Breast epithelium (tissue), 3 donors: ENCODE measurements at regions not wholly inside any gene's neighbourhood (a gene's known extent, or its start where the extent isn't known, plus 50 kb on each side); places are given as distances from the start of the nearest gene placed in this dataset.

Experiments
- POLR2AphosphoS5 ChIP-seq, 3 donors: sonication (generic); formaldehyde crosslinking; IDR thresholded peaks; one replicate each; pipeline ENCODE4 v1.6.1; 2017; ENCODE audit warnings: antibody characterized with exemption in 3 of 3
- TF ChIP-seq, protein P1 (sequence below), 3 donors: fragments of 450-650 bp; IDR thresholded peaks; one replicate each; pipeline ENCODE4 v1.5.1; 2016 to 2017; ENCODE audit warnings: antibody characterized with exemption in 3 of 3, mild to moderate bottlenecking in 3 of 3, moderate library complexity in 3 of 3

DNA sequence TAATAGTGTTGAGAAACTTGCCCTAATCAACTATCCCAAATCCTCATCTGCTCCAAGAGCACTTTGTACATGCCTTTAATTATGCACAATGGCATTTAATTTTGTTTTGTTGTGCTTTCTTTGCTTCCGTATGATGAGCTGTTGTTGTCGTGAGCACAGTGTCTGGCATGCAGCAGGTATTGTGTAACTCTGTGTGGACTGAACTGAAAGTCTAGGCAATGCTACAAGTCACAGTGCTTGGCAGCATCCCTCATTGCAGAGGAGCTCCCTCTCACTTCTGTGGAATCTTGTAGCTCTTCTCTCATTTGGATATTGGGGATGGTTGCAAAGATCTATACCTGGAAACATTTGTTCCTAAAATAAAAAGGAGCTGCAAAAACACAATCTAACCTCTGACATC lies 502.2 kb upstream of the CA10 start:
- TF ChIP-seq, protein P1, sequence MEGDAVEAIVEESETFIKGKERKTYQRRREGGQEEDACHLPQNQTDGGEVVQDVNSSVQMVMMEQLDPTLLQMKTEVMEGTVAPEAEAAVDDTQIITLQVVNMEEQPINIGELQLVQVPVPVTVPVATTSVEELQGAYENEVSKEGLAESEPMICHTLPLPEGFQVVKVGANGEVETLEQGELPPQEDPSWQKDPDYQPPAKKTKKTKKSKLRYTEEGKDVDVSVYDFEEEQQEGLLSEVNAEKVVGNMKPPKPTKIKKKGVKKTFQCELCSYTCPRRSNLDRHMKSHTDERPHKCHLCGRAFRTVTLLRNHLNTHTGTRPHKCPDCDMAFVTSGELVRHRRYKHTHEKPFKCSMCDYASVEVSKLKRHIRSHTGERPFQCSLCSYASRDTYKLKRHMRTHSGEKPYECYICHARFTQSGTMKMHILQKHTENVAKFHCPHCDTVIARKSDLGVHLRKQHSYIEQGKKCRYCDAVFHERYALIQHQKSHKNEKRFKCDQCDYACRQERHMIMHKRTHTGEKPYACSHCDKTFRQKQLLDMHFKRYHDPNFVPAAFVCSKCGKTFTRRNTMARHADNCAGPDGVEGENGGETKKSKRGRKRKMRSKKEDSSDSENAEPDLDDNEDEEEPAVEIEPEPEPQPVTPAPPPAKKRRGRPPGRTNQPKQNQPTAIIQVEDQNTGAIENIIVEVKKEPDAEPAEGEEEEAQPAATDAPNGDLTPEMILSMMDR (IDR thresholded peaks at IDR 0.05), result no peak
- no peak for TF ChIP-seq POLR2AphosphoS5 (IDR thresholded peaks at IDR 0.05)
